ENCODE measurements at regions not wholly inside any gene's neighbourhood (a gene's known extent, or its start where the extent isn't known, plus 50 kb on each side); places are given as distances from the start of the nearest gene placed in this dataset.

DNA sequence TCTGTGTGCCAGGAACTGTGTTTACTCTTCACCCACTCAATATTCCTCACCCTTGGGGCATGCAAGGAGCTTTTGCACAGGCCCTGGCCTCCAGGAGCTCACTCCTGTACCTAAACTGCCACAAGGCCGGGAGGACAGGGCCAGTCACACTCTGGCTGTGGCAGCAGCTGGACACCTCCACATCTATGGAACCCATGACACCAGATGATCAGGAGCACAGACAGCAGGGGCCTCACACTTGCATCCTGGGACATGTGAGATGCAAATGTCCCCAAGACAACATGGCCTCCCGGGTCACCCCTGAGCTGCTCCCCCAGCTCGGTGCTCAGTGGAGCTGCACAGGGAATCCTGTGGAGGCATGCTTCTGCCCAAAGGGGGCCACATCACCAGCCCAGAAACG is 61.8 kb upstream of the SLC66A3 start:
- TF ChIP-seq, protein P1, sequence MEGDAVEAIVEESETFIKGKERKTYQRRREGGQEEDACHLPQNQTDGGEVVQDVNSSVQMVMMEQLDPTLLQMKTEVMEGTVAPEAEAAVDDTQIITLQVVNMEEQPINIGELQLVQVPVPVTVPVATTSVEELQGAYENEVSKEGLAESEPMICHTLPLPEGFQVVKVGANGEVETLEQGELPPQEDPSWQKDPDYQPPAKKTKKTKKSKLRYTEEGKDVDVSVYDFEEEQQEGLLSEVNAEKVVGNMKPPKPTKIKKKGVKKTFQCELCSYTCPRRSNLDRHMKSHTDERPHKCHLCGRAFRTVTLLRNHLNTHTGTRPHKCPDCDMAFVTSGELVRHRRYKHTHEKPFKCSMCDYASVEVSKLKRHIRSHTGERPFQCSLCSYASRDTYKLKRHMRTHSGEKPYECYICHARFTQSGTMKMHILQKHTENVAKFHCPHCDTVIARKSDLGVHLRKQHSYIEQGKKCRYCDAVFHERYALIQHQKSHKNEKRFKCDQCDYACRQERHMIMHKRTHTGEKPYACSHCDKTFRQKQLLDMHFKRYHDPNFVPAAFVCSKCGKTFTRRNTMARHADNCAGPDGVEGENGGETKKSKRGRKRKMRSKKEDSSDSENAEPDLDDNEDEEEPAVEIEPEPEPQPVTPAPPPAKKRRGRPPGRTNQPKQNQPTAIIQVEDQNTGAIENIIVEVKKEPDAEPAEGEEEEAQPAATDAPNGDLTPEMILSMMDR (IDR thresholded peaks at IDR 0.05): no peak
- TF ChIP-seq POLR2A (IDR thresholded peaks at IDR 0.05): no peak
